Ovary (tissue), 7 donors: ENCODE measurements at regions not wholly inside any gene's neighbourhood (a gene's known extent, or its start where the extent isn't known, plus 50 kb on each side); places are given as distances from the start of the nearest gene placed in this dataset.

Experiments used
- DNase-seq, 5 donors: peaks; one replicate each; pipeline ENCODE4 v3.0.0-alpha.2; 2019 to 2020
- H3K27ac ChIP-seq, 2 donors: fragments of 200-600 bp; one replicate each; pipeline versions ENCODE4 v1.5.1 to v1.8.0; 2019 to 2022
- H3K27me3 ChIP-seq: fragments of 200-600 bp; one replicate; pipeline ENCODE4 v1.8.0; 2022
- H3K36me3 ChIP-seq: fragments of 200-600 bp; sonication (generic); one replicate; pipeline ENCODE4 v1.5.1; 2019
- H3K4me1 ChIP-seq: one replicate; pipeline ENCODE4 v1.8.1; 2013; ENCODE audit warnings: mild to moderate bottlenecking, moderate library complexity; ENCODE audit not compliant: insufficient read depth
- H3K4me3 ChIP-seq: fragments of 200-600 bp; sonication (generic); one replicate; pipeline ENCODE4 v1.5.1; 2017
- H3K9me3 ChIP-seq, 2 donors: fragments of 200-600 bp in 1 of 2; sonication (generic) in 1 of 2; one replicate each; pipeline versions ENCODE4 v1.5.1 to v1.8.1; 2013 to 2019; ENCODE audit warnings: mild to moderate bottlenecking in 1 of 2, moderate library complexity in 1 of 2
- CTCF ChIP-seq, 3 donors: fragments of 450-650 bp in 2 of 3; fragments of 200-600 bp in 1 of 3; IDR thresholded peaks; one replicate each; pipeline versions ENCODE4 v1.5.1 to v1.8.0; 2016 to 2022; ENCODE audit warnings: antibody characterized with exemption in 3 of 3, mild to moderate bottlenecking in 1 of 3
- EP300 ChIP-seq: sonication (generic); formaldehyde crosslinking; IDR thresholded peaks from one replicate; pipeline ENCODE4 v1.6.1; 2017; ENCODE audit warnings: antibody characterized with exemption
- POLR2A ChIP-seq: fragments of 450-650 bp; IDR thresholded peaks from one replicate; pipeline ENCODE4 v1.6.1; 2017; ENCODE audit warnings: antibody characterized with exemption, mild to moderate bottlenecking, moderate library complexity
- WGBS, 3 donors: extraction: QIAGEN DNeasy Blood & Tissue Kit in 1 of 3; methylation state at CpG; one replicate each; pipeline versions ENCODE4 v1.1.5 to v1.1.7; 2013 to 2017; 5-methylcytosine and 5-hydroxymethylcytosine counted together
- intact Hi-C, 4 donors: fragments of 100-400 bp; cut with DNase I; formaldehyde crosslinking; loops; one replicate each; pipeline versions ENCODE4 v1.11.0 to v1.15.1; 2022 to 2023
- donor health status: DM: no; HTN: no; CAD: no; lungs with moderate emphysema.
- donor health status: DM: no; HTN: no; CAD: no.
- donor health status: Bipolar disorder and iron deficiency.
- donor health status: DM: no; HTN: no; CAD: no.
- donor health status: DM: yes; HTN: yes; CAD: no.

- TF ChIP-seq POLR2A (no peak), CTCF (IDR thresholded peaks at IDR 0.05) (no peak), EP300 (no peak)
These were observed 965.3 kb downstream of the AACS start for GRCh38 chr12:126030573-126030972.

GRCh38 chr12:126033751-126034150 is 968.5 kb downstream of the AACS start:
- no peak for DNase-seq
- Histone ChIP-seq H3K36me3 (no peaks in the 10 kb centered on the region), H3K4me3 (no peak overlapping the region), H3K27me3 (no peaks in the 10 kb centered on the region), H3K27ac (no peak overlapping the region), H3K9me3 (peaks cover 0 to 4% of the 10 kb centered on the region in 2 donors), H3K4me1 (no peaks in the 10 kb centered on the region)
- WGBS, 3 donors, result 46 to 56% (median 50%) methylated on average over 3 of the region's 3 CpGs
- intact Hi-C loops, result no loop called here
- TF ChIP-seq EP300 (no peak), POLR2A (no peak), CTCF (IDR thresholded peaks at IDR 0.05) (no peak)

More at GRCh38 chr12:126030573-126030972, 965.3 kb downstream of the AACS start:
- WGBS, 3 donors, result 73 to 81% (median 81%) methylated on average over 8 of the region's 8 CpGs
- H3K36me3 ChIP-seq, result no peaks in the 10 kb centered on the region
- intact Hi-C loops, result no loop called here
- no peaks in the 10 kb centered on the region for H3K4me1 ChIP-seq
- no peaks in the 10 kb centered on the region for H3K27me3 ChIP-seq
- H3K4me3 ChIP-seq, result no peak overlapping the region
- no peak overlapping the region for H3K27ac ChIP-seq
- H3K9me3 ChIP-seq, result no peaks in the 10 kb centered on the region
- no peak for DNase-seq

- Histone ChIP-seq H3K27me3 (no peaks in the 10 kb centered on the region), H3K4me1 (no peaks in the 10 kb centered on the region), H3K9me3 (peaks cover 0 to 4% of the 10 kb centered on the region in 2 donors), H3K36me3 (no peaks in the 10 kb centered on the region), H3K4me3 (no peak overlapping the region), H3K27ac (no peak overlapping the region)
- no peak for TF ChIP-seq EP300
- TF ChIP-seq POLR2A, result no peak
- TF ChIP-seq CTCF (IDR thresholded peaks at IDR 0.05), result no peak
- intact Hi-C loops, result no loop called here
- DNase-seq, result no peak
These were observed 971.1 kb downstream of the AACS start for GRCh38 chr12:126036348-126036747.

- TF ChIP-seq EP300 (no peak), POLR2A (no peak), CTCF (IDR thresholded peaks at IDR 0.05) (no peak)
- Histone ChIP-seq H3K27ac (no peak overlapping the region), H3K27me3 (no peaks in the 10 kb centered on the region), H3K36me3 (no peaks in the 10 kb centered on the region), H3K4me3 (no peak overlapping the region), H3K4me1 (no peaks in the 10 kb centered on the region), H3K9me3 (peaks cover 0 to 4% of the 10 kb centered on the region in 2 donors)
- DNase-seq, result no peak
- intact Hi-C loops, result no loop called here
- 52 to 56% (median 53%) methylated on average over 1 of the region's 1 CpG for WGBS, 3 donors
These were observed 973.2 kb downstream of the AACS start for GRCh38 chr12:126038434-126038833.

GRCh38 chr12:126040307-126040706 is 975.1 kb downstream of the AACS start:
- 68 to 82% (median 77%) methylated on average over 5 of the region's 5 CpGs for WGBS, 3 donors
- intact Hi-C loops, result no loop called here
- Histone ChIP-seq H3K4me3 (no peak overlapping the region), H3K4me1 (no peaks in the 10 kb centered on the region), H3K36me3 (no peaks in the 10 kb centered on the region), H3K9me3 (peaks cover 0 to 4% of the 10 kb centered on the region in 2 donors), H3K27me3 (no peaks in the 10 kb centered on the region), H3K27ac (no peak overlapping the region)
- TF ChIP-seq CTCF (IDR thresholded peaks at IDR 0.05), result no peak
- TF ChIP-seq EP300, result no peak
- no peak for TF ChIP-seq POLR2A
- DNase-seq, result no peak
